OCI-LY3 (cell line): ENCODE measurements at regions not wholly inside any gene's neighbourhood (a gene's known extent, or its start where the extent isn't known, plus 50 kb on each side); places are given as distances from the start of the nearest gene placed in this dataset.

Experiments used
- CTCF ChIP-seq: fragments of 200-600, 300-600 bp; sonication (generic); IDR thresholded peaks from 2 replicates; pipeline ENCODE4 v1.5.1; 2014; ENCODE audit warnings: antibody characterized with exemption, low read length, low read depth
- EZH2phosphoT487 ChIP-seq: fragments of 200-600 bp; shearing (Covaris generic); IDR thresholded peaks from 2 replicates; pipeline ENCODE4 v1.6.1; 2018; ENCODE audit warnings: antibody characterized with exemption, mixed run types, low read depth

- TF ChIP-seq CTCF (no peak), EZH2phosphoT487 (no peak)
These were observed 144.1 kb upstream of the TMTC4 start for GRCh38 chr13:100818711-100819110.
